HepG2 (cell line): ENCODE measurements at regions not wholly inside any gene's neighbourhood (a gene's known extent, or its start where the extent isn't known, plus 50 kb on each side); places are given as distances from the start of the nearest gene placed in this dataset.

Experiments
- ATAC-seq: fragments of 200-7000 bp; cut with Tn5 transposase; 3 replicates; pipeline ENCODE4 v1.9.1; 2020; ENCODE audit warnings: mild to moderate bottlenecking, moderate library complexity
- BruUV-seq: library from RNA; stranded (reverse); fragments of 400-500 nt; replicated peaks from 2 replicates; lab custom pipeline; 2021; lab: Mats Ljungman, UMichigan
- CTCF ChIA-PET: fragments of 300-600 bp; formaldehyde crosslinking; extraction: SDS; loops from one replicate; lab custom pipeline; 2021; ENCODE audit warnings: low total read pairs, inconsistent platforms, low intra/inter-chr PET ratio; lab: Yijun Ruan, JAX
- POLR2A ChIA-PET: fragments of 350-600 bp; sonication (Branson Sonifier 250); formaldehyde crosslinking; loops from one replicate; lab custom pipeline; 2020; ENCODE audit warnings: antibody characterized with exemption, inconsistent platforms; lab: Yijun Ruan, JAX
- DNase-seq: peaks from one replicate; pipeline ENCODE4 v3.0.0-alpha.2; 2015; ENCODE audit warnings: low spot score
- FAIRE-seq: peaks from 3 replicates; lab custom pipeline; 2011; peaks lifted over from hg19 to GRCh38; lab: Jason Lieb, UNC
- H2AFZ ChIP-seq: one replicate; pipeline ENCODE4 v1.6.1; 2011; ENCODE audit warnings: low read length, inconsistent platforms
- H3K27ac ChIP-seq: fragments of 300-600 bp; 3 replicates; pipeline ENCODE4 v1.8.0; 2011; ENCODE audit warnings: mixed run types, mild to moderate bottlenecking, mixed read lengths, low read length, inconsistent platforms; ENCODE audit not compliant: insufficient read depth; ENCODE audit errors: extremely low read length
- H3K27me3 ChIP-seq, 2 experiments: fragments of 200-600 bp in 1 of 2; 2 replicates in 1 of 2; 3 replicates in 1 of 2; pipeline versions ENCODE4 v1.6.0 to v1.8.0; 2011; ENCODE audit warnings: low read length in 2 of 2, mild to moderate bottlenecking in 2 of 2, moderate library complexity in 2 of 2, inconsistent platforms in 1 of 2; ENCODE audit not compliant: insufficient read depth in 2 of 2, control insufficient read depth in 1 of 2
- H3K36me3 ChIP-seq, 2 experiments: fragments of 200-600 bp in 1 of 2; replicated peaks in 1 of 2; 2 replicates in 1 of 2; 3 replicates in 1 of 2; pipeline versions ENCODE4 v1.5.1 to v1.8.0; 2011; ENCODE audit warnings: low read length in 2 of 2, inconsistent platforms in 1 of 2; ENCODE audit not compliant: insufficient read depth in 2 of 2, control insufficient read depth in 1 of 2
- H3K4me1 ChIP-seq: 2 replicates; pipeline ENCODE4 v1.5.1; 2012; ENCODE audit warnings: low read length, inconsistent platforms; ENCODE audit not compliant: insufficient read depth
- H3K4me2 ChIP-seq: 2 replicates; pipeline ENCODE4 v1.6.0; 2011; ENCODE audit warnings: low read depth, low read length, inconsistent platforms
- H3K4me3 ChIP-seq, 3 experiments: fragments of 200-600 bp in 1 of 3; sonication (generic), shearing (Covaris generic) in 1 of 3; replicated peaks in 1 of 3; 2 replicates each; pipeline ENCODE4 v1.5.1; 2011 to 2016; ENCODE audit warnings: low read length in 3 of 3, inconsistent platforms in 2 of 3, low read depth in 2 of 3, mild to moderate bottlenecking in 2 of 3, control low read depth in 1 of 3, mixed read lengths in 1 of 3; ENCODE audit not compliant: insufficient read depth in 1 of 3
- H3K79me2 ChIP-seq: one replicate; pipeline ENCODE4 v1.6.1; 2011; ENCODE audit warnings: low read length, inconsistent platforms; ENCODE audit not compliant: insufficient read depth
- H3K9ac ChIP-seq: 2 replicates; pipeline ENCODE4 v1.6.0; 2011; ENCODE audit warnings: mild to moderate bottlenecking, low read depth, low read length, inconsistent platforms; ENCODE audit not compliant: insufficient read depth
- H3K9me3 ChIP-seq: 2 replicates; pipeline ENCODE4 v1.5.1; 2012; ENCODE audit warnings: mild to moderate bottlenecking, low read length
- H4K20me1 ChIP-seq: 2 replicates; pipeline ENCODE4 v1.6.0; 2011; ENCODE audit warnings: inconsistent platforms, mild to moderate bottlenecking, low read length, moderate library complexity; ENCODE audit not compliant: insufficient read depth
- CBFB ChIP-seq: sonication (generic); formaldehyde crosslinking; IDR thresholded peaks from 2 replicates; pipeline ENCODE4 v1.4.0; 2020; ENCODE audit warnings: missing genetic modification reagents
- CHCHD3 ChIP-seq: sonication (generic); formaldehyde crosslinking; IDR thresholded peaks from 2 replicates; pipeline ENCODE4 v1.8.0; 2022; ENCODE audit warnings: mild to moderate bottlenecking, missing genetic modification reagents, moderate library complexity
- DMTF1 ChIP-seq: sonication (generic); formaldehyde crosslinking; IDR thresholded peaks from 2 replicates; pipeline ENCODE4 v1.4.0; 2020; ENCODE audit warnings: mild to moderate bottlenecking, missing genetic modification reagents
- EHMT2 ChIP-seq: fragments of 200-600 bp; sonication (generic); IDR thresholded peaks from 2 replicates; pipeline ENCODE4 v1.7.0; 2017; ENCODE audit warnings: antibody characterized with exemption, low read depth, low read length, borderline replicate concordance
- KDM5B ChIP-seq: sonication (generic); formaldehyde crosslinking; IDR thresholded peaks from 2 replicates; pipeline ENCODE4 v1.4.0; 2020; ENCODE audit warnings: missing genetic modification reagents, mild to moderate bottlenecking, borderline replicate concordance
- REST ChIP-seq, 2 experiments: IDR thresholded peaks; 2 replicates each; pipeline ENCODE4 v1.6.1; 2011 to 2012; ENCODE audit warnings: low read length in 2 of 2, borderline replicate concordance in 1 of 2, low read depth in 1 of 2, mild to moderate bottlenecking in 1 of 2, moderate library complexity in 1 of 2
- SUZ12 ChIP-seq: fragments of 150-350 bp; IDR thresholded peaks from 2 replicates; pipeline ENCODE4 v1.6.1; 2014; ENCODE audit warnings: low read depth, low read length
- ZBTB4 ChIP-seq: sonication (generic); formaldehyde crosslinking; IDR thresholded peaks from 2 replicates; pipeline ENCODE4 v1.4.0; 2020; ENCODE audit warnings: missing genetic modification reagents, mild to moderate bottlenecking, borderline replicate concordance
- ZNF513 ChIP-seq: sonication (generic); formaldehyde crosslinking; conservative IDR thresholded peaks from 2 replicates; pipeline ENCODE4 v1.5.0; 2020; ENCODE audit warnings: missing genetic modification reagents
- ZNF556 ChIP-seq: sonication (generic); formaldehyde crosslinking; IDR thresholded peaks from 2 replicates; pipeline ENCODE4 v1.4.0; 2020; ENCODE audit warnings: mild to moderate bottlenecking, missing genetic modification reagents, borderline replicate concordance
- ZNF83 ChIP-seq: sonication (generic); formaldehyde crosslinking; IDR thresholded peaks from 2 replicates; pipeline ENCODE4 v1.4.0; 2020; ENCODE audit warnings: missing genetic modification reagents, mild to moderate bottlenecking, borderline replicate concordance
- WGBS: methylation state at CpG from one replicate; pipeline ENCODE4 v1.1.6; 2017; ENCODE audit warnings: low lambda C conversion rate; 5-methylcytosine and 5-hydroxymethylcytosine counted together
- in situ Hi-C: cut with HindIII; loops from 2 replicates; pipeline ENCODE4 v1.10.0; 2017; ENCODE audit warnings: low pct_unique_long_range_greater_than_20kb; ENCODE audit not compliant: extremely low pct_ligation_motif_present
- intact Hi-C: fragments of 100-400 bp; cut with micrococcal nuclease; formaldehyde crosslinking; loops from one replicate; pipeline ENCODE4 v1.10.0; 2022; ENCODE audit not compliant: unreplicated experiment

GRCh38 chr6:44580901-44581300 lies 193.4 kb downstream of the CDC5L start:
- BruUV-seq: no TSS peak
- Histone ChIP-seq H3K36me3 (no peaks in the 10 kb centered on the region), H3K9me3 (no peaks in the 10 kb centered on the region), H3K27me3 (no peaks in the 10 kb centered on the region; a peak in 1 of 5 replicates), H3K4me1 (no peaks in the 10 kb centered on the region), H3K4me2 (no peak overlapping the region), H4K20me1 (no peaks in the 10 kb centered on the region), H3K4me3 (no peak overlapping the region), H3K79me2 (no peaks in the 10 kb centered on the region), H3K9ac (no peak overlapping the region), H3K27ac (no peak overlapping the region), H2AFZ (no peak overlapping the region)
- ChIA-PET POLR2A (no interaction called here), CTCF (no interaction called here)
- ATAC-seq: no peak
- WGBS: 41% methylated on average over 5 of the region's 5 CpGs
- intact Hi-C loops (no loop called here), in situ Hi-C loops (no loop called here)
- DNase-seq: no peak
- no peak for FAIRE-seq
- TF ChIP-seq DMTF1 (CRISPR knock-in tag) (no peak), ZNF83 (CRISPR knock-in tag) (no peak), EHMT2 (no peak), SUZ12 (no peak), CBFB (CRISPR knock-in tag) (no peak), REST (IDR thresholded peaks at IDR 0.05; ENCODE audit: borderline replicate concordance in 1 of 2, low read depth in 1 of 2, low read length in 2 of 2) (no peak), ZBTB4 (CRISPR knock-in tag) (no peak), ZNF556 (CRISPR knock-in tag) (no peak), ZNF513 (CRISPR knock-in tag) (no peak), KDM5B (CRISPR knock-in tag) (no peak), CHCHD3 (CRISPR knock-in tag) (no peak)
